ENCODE measurements at regions not wholly inside any gene's neighbourhood (a gene's known extent, or its start where the extent isn't known, plus 50 kb on each side); places are given as distances from the start of the nearest gene placed in this dataset.
A peak's percentile ranks its signal among the peaks of the same experiment; 100 is the strongest.
"Not testable (repeated sequence)": the region's sequence is repeated elsewhere in the genome, so short reads cannot be mapped to it uniquely, and the experiment has no call there.

- DNase-seq = no peak
These were observed 495.4 kb downstream of the NAP1L3 start for GRCh38 chrX:93177930-93178329.

- no peak for DNase-seq
These were observed 503.6 kb downstream of the NAP1L3 start for GRCh38 chrX:93169771-93170170.

DNA sequence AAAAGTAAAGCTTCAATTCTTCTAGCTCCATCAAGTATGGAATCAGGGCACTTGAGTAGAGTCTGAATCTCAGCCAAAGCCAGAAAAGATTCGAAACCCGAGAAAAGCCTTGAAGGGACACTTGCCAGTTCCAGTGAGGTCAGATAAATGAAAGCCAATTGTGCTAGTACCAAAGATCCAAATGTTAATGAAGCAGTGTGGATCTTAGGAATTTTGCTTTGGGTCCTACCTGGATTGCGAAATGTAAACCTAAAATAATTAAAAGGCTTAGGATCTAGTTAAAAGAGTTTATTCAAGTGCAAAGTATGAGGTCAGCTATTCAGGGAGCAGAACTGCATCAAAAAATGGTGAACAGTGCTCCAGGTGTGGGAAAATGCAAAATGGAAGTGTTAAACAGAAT is 552.6 kb downstream of the NAP1L3 start:
- DNase-seq = no peak

DNA sequence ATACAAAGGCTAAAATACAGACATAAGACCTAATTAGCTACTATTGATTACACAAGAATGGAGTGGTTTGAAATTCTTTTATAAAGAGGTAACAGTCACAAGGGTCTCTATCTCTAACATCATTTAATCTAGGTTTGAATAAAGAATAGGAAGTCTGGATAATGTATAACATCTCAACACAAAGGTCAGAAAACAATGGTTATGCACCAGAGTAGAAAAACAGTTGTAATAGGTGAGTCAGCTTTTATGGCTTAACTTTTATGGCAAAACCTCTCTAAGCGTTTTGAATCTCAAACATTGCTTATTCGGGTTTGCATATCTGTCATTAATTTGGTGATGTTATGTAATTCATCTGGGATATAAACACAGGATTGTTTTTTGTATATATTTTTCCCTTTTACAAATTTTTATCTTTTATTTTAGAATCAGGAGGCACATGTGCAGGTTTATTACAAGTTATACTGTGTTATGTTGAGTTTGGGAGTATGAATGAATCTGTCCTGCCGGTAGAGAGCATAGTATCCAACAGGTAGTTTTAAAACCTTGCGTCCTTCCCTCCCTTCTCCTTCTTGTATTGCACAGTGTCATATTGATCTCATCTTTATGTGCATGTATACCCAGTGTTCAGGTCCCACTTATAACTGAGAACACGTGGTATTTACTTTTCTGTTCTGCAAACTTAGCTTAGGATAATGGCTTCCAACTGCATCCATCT is 569.9 kb downstream of the NAP1L3 start:
- not testable (repeated sequence) for DNase-seq

GRCh38 chrX:93095535-93095934 is 577.8 kb downstream of the NAP1L3 start:
- DNase-seq = not testable (repeated sequence)

DNA sequence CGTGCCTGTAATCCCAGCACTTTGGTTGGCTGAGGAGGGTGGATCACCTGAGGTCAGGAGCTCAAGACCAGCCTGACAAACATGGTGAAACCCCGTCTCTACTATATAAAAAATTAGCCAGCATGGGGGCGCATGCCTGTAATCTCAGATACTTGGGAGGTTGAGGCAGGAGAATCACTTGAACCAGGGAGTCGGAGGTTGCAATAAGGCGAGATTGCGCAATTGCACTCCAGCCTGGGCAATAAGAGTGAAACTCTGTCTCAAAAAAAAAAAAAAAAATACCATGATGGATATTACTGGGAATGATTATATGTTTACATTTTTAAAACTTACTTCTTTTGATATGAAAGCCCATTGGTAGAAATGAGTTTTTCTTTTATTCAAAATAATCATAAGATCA is 594.5 kb downstream of the NAP1L3 start:
- not testable (repeated sequence) for DNase-seq

GRCh38 chrX:93055264-93055663 is 618.1 kb downstream of the NAP1L3 start:
- not testable (repeated sequence) for DNase-seq

DNA sequence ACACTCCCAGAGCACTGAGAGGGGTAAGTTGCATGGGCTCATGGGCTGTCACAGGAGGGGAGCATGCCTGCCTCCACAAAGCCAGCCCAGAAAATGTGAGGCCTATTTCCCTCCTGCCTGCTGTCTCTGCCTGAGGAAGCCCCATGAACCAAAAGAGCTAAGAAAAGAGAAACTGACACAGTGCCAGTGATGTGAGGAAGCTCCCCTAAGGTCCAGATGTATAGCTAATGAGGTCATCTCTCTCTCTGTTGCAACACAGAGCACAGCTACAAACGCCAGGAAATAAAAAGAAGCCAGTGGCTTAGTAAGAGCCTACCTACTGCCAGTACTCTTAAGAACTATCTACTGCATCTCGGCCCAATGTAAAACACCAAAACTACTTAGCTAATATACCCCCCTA is 653.5 kb downstream of the NAP1L3 start:
- DNase-seq = not testable (repeated sequence)

GRCh38 chrX:93014481-93015030 is 658.8 kb downstream of the NAP1L3 start:
- peak; percentile 73 for DNase-seq

Data from NCI-H1105 treated with DMSO at 0.1 percent for 48 hours (cell line).